Transverse colon (tissue), 4 donors: ENCODE measurements at regions not wholly inside any gene's neighbourhood (a gene's known extent, or its start where the extent isn't known, plus 50 kb on each side); places are given as distances from the start of the nearest gene placed in this dataset.

ENCODE experiments used
- DNase-seq: peaks from one replicate; pipeline ENCODE4 v3.0.0-alpha.2; 2019
- H3K27ac ChIP-seq, 4 donors: fragments of 200-600 bp; sonication (generic); 2 replicates each; pipeline ENCODE4 v1.5.1; 2016 to 2018; ENCODE audit warnings: inconsistent platforms in 4 of 4
- H3K27me3 ChIP-seq: fragments of 200-600 bp; sonication (generic); 2 replicates; pipeline ENCODE4 v1.5.1; 2017; ENCODE audit warnings: inconsistent platforms
- H3K36me3 ChIP-seq, 4 donors: fragments of 200-600 bp; sonication (generic); 2 replicates each; pipeline ENCODE4 v1.5.1; 2017 to 2019; ENCODE audit warnings: inconsistent platforms in 4 of 4
- H3K4me1 ChIP-seq, 4 donors: fragments of 200-600 bp; sonication (generic); 2 replicates each; pipeline ENCODE4 v1.5.1; 2017 to 2020; ENCODE audit warnings: inconsistent platforms in 4 of 4
- H3K4me3 ChIP-seq, 4 donors: fragments of 200-600 bp; sonication (generic); 1 replicate in 1 of 4; 2 replicates in 3 of 4; pipeline versions ENCODE4 v1.5.1 to v1.6.1; 2017 to 2019; ENCODE audit warnings: inconsistent platforms in 4 of 4
- H3K9me3 ChIP-seq, 2 donors: fragments of 200-600 bp; sonication (generic); 2 replicates each; pipeline ENCODE4 v1.5.1; 2017 to 2019; ENCODE audit warnings: inconsistent platforms in 2 of 2
- CTCF ChIP-seq, 5 experiments: fragments of 200-600 bp in 3 of 5; fragments of 450-650 bp in 2 of 5; sonication (generic) in 3 of 5; IDR thresholded peaks; 1 replicate in 2 of 5; 2 replicates in 3 of 5; pipeline ENCODE4 v1.5.1; 2016 to 2017; ENCODE audit warnings: antibody characterized with exemption in 5 of 5, inconsistent platforms in 3 of 5, mild to moderate bottlenecking in 2 of 5, moderate library complexity in 1 of 5
- EP300 ChIP-seq: sonication (generic); formaldehyde crosslinking; IDR thresholded peaks from one replicate; pipeline ENCODE4 v1.6.1; 2017; ENCODE audit warnings: antibody characterized with exemption, low read depth
- POLR2A ChIP-seq: fragments of 450-650 bp; IDR thresholded peaks from one replicate; pipeline ENCODE4 v1.6.1; 2016; ENCODE audit warnings: antibody characterized with exemption, mild to moderate bottlenecking, moderate library complexity
- POLR2AphosphoS5 ChIP-seq, 3 donors: sonication (generic); formaldehyde crosslinking; IDR thresholded peaks; one replicate each; pipeline ENCODE4 v1.6.1; 2016; ENCODE audit warnings: antibody characterized with exemption in 3 of 3
- WGBS, 2 donors: methylation state at CpG; one replicate each; pipeline ENCODE4 v1.1.5; 2018; ENCODE audit warnings: low coverage in 1 of 2; 5-methylcytosine and 5-hydroxymethylcytosine counted together
- in situ Hi-C, 4 donors: fragments of 200-750 bp; cut with MboI; loops; one replicate each; pipeline versions ENCODE4 v1.15.0 to v1.15.1; 2017; ENCODE audit warnings: low sequenced_read_pairs in 3 of 4, low pct_ligation_motif_present in 1 of 4, low pct_unique_long_range_greater_than_20kb in 1 of 4
- intact Hi-C: fragments of 100-400 bp; cut with DNase I; formaldehyde crosslinking; loops from one replicate; pipeline ENCODE4 v1.15.1; 2023; ENCODE audit warnings: low total_unique reads

- intact Hi-C loops: no loop called here
- in situ Hi-C loops: no loop called here
Observed at GRCh38 chr11:80188076-80188627, 747.3 kb upstream of the TENM4 start.

GRCh38 chr11:80186692-80187091, 745.9 kb upstream of the TENM4 start:
- Histone ChIP-seq H3K27ac (no peak overlapping the region), H3K4me3 (no peak overlapping the region), H3K36me3 (no peaks in the 10 kb centered on the region), H3K4me1 (no peaks in the 10 kb centered on the region), H3K9me3 (no peaks in the 10 kb centered on the region), H3K27me3 (no peaks in the 10 kb centered on the region)
- in situ Hi-C loops: no loop called here
- 60 to 77% methylated on average over 3 of the region's 3 CpGs for WGBS, 2 donors
- DNase-seq: no peak
- intact Hi-C loops: no loop called here
- no peak for TF ChIP-seq POLR2AphosphoS5 (IDR thresholded peaks at IDR 0.05)
- no peak for TF ChIP-seq POLR2A

More at GRCh38 chr11:80188076-80188627, 747.3 kb upstream of the TENM4 start:
- DNase-seq: no peak
- H3K9me3 ChIP-seq: no peaks in the 10 kb centered on the region
- no peak overlapping the region for H3K4me3 ChIP-seq
- H3K27ac ChIP-seq: no peak overlapping the region
- no peaks in the 10 kb centered on the region for H3K36me3 ChIP-seq
- TF ChIP-seq POLR2A (no peak), EP300 (no peak), POLR2AphosphoS5 (IDR thresholded peaks at IDR 0.05) (no peak), CTCF (IDR thresholded peaks at IDR 0.05) (no peak)
- no peaks in the 10 kb centered on the region for H3K4me1 ChIP-seq
- WGBS, 2 donors: 67 to 68% methylated on average over 2 of the region's 2 CpGs
- no peaks in the 10 kb centered on the region for H3K27me3 ChIP-seq

- Histone ChIP-seq H3K9me3 (no peaks in the 10 kb centered on the region), H3K4me3 (no peak overlapping the region), H3K36me3 (no peaks in the 10 kb centered on the region), H3K27ac (no peak overlapping the region), H3K4me1 (no peaks in the 10 kb centered on the region), H3K27me3 (no peaks in the 10 kb centered on the region)
- DNase-seq: no peak
- no peak for TF ChIP-seq POLR2AphosphoS5 (IDR thresholded peaks at IDR 0.05)
- no peak for TF ChIP-seq CTCF (IDR thresholded peaks at IDR 0.05)
- TF ChIP-seq POLR2A: no peak
- in situ Hi-C loops (no loop called here), intact Hi-C loops (no loop called here)
- WGBS, 2 donors: 58 to 75% methylated on average over 2 to 3 of the region's 3 CpGs
Observed at GRCh38 chr11:80182901-80183300, 742.1 kb upstream of the TENM4 start.

- Histone ChIP-seq H3K4me1 (no peaks in the 10 kb centered on the region), H3K9me3 (peaks cover 0 to 3% of the 10 kb centered on the region in 2 donors), H3K27me3 (no peaks in the 10 kb centered on the region), H3K4me3 (no peak overlapping the region), H3K27ac (no peak overlapping the region), H3K36me3 (no peaks in the 10 kb centered on the region)
- WGBS, 2 donors: 67 to 94% methylated on average over 3 of the region's 3 CpGs
- intact Hi-C loops (no loop called here), in situ Hi-C loops (loop anchor here in 1 of 4 donors (25.0 kb wide), 1 partner anchor 411 kb away; no protein-coding TSS in a partner anchor)
- TF ChIP-seq EP300: no peak
- no peak for TF ChIP-seq POLR2A
- no peak for TF ChIP-seq CTCF (IDR thresholded peaks at IDR 0.05)
- no peak for TF ChIP-seq POLR2AphosphoS5 (IDR thresholded peaks at IDR 0.05)
- no peak for DNase-seq
Observed at GRCh38 chr11:80173371-80174136, 732.7 kb upstream of the TENM4 start.
